Natural killer cell (primary cell): ENCODE measurements at regions not wholly inside any gene's neighbourhood (a gene's known extent, or its start where the extent isn't known, plus 50 kb on each side); places are given as distances from the start of the nearest gene placed in this dataset.

Source experiments
- ATAC-seq, 3 donors: fragments of 150-1000 bp in 2 of 3; fragments of 200-7000 bp in 1 of 3; cut with Tn5 transposase; 1 replicate in 1 of 3; 2 replicates in 2 of 3; pipeline ENCODE4 v1.10.0; 2021; ENCODE audit warnings: mild to moderate bottlenecking in 2 of 3, moderate library complexity in 2 of 3
- DNase-seq, 2 donors: peaks; one replicate each; pipeline versions ENCODE4 v3.0.0 to v3.0.0-alpha.2; 2013 to 2021; ENCODE audit warnings: mixed read lengths in 1 of 2
- H3K27ac ChIP-seq: one replicate; pipeline ENCODE4 v1.5.1; 2013; ENCODE audit warnings: mild to moderate bottlenecking, low read length
- H3K27me3 ChIP-seq: one replicate; pipeline ENCODE4 v1.6.1; 2013; ENCODE audit warnings: low read length; ENCODE audit not compliant: control insufficient read depth, insufficient read depth
- H3K36me3 ChIP-seq: one replicate; pipeline ENCODE4 v1.6.1; 2013; ENCODE audit warnings: low read length; ENCODE audit not compliant: control insufficient read depth, insufficient read depth
- H3K4me1 ChIP-seq: one replicate; pipeline ENCODE4 v1.6.1; 2013; ENCODE audit warnings: low read length; ENCODE audit not compliant: control insufficient read depth, insufficient read depth
- H3K4me3 ChIP-seq: one replicate; pipeline ENCODE4 v1.5.1; 2013; ENCODE audit warnings: low read length
- H3K9me3 ChIP-seq: one replicate; pipeline ENCODE4 v1.6.1; 2013; ENCODE audit warnings: low read length; ENCODE audit not compliant: control insufficient read depth, insufficient read depth
- H3K27ac Mint-ChIP-seq, 2 donors: one replicate each; pipeline ENCODE4 v1.8.0; 2022; ENCODE audit warnings: mild to moderate bottlenecking in 2 of 2, mixed read lengths in 2 of 2, moderate library complexity in 1 of 2
- H3K27me3 Mint-ChIP-seq, 2 donors: one replicate each; pipeline ENCODE4 v1.8.0; 2022; ENCODE audit warnings: low read depth in 2 of 2, mixed read lengths in 2 of 2
- H3K36me3 Mint-ChIP-seq: one replicate; pipeline ENCODE4 v1.8.0; 2022; ENCODE audit warnings: mixed read lengths
- H3K4me1 Mint-ChIP-seq, 2 donors: one replicate each; pipeline ENCODE4 v1.8.0; 2022; ENCODE audit warnings: mixed read lengths in 2 of 2
- H3K4me3 Mint-ChIP-seq: one replicate; pipeline ENCODE4 v1.8.0; 2022; ENCODE audit warnings: mild to moderate bottlenecking, moderate library complexity, mixed read lengths
- H3K9me3 Mint-ChIP-seq, 2 donors: one replicate each; pipeline ENCODE4 v1.8.0; 2022; ENCODE audit warnings: mixed read lengths in 2 of 2
- WGBS: methylation state at CpG from one replicate; pipeline ENCODE4 v1.1.7; 2013; ENCODE audit warnings: missing lambda C conversion rate; ENCODE audit not compliant: insufficient coverage; 5-methylcytosine and 5-hydroxymethylcytosine counted together
- intact Hi-C: fragments of 100-400 bp; cut with micrococcal nuclease; formaldehyde crosslinking; loops from one replicate; pipeline ENCODE4 v1.14.2; 2022
- TF ChIP-seq, protein P1 (sequence below): fragments of 200-600 bp; IDR thresholded peaks from one replicate; pipeline ENCODE4 v1.8.0; 2022; ENCODE audit warnings: antibody characterized with exemption

GRCh38 chr3:77917225-77917624 is 877.3 kb downstream of the ROBO2 start:
- WGBS = 40% methylated on average over 1 of the region's 2 CpGs
- H3K27ac Mint-ChIP-seq = no peak overlapping the region
- Histone ChIP-seq H3K27me3 (no peaks in the 10 kb centered on the region), H3K27ac (no peak overlapping the region), H3K4me1 (no peaks in the 10 kb centered on the region), H3K4me3 (no peak overlapping the region), H3K9me3 (peaks cover 10% of the 10 kb centered on the region), H3K36me3 (no peaks in the 10 kb centered on the region)
- no peaks in the 10 kb centered on the region for H3K36me3 Mint-ChIP-seq
- TF ChIP-seq, protein P1, sequence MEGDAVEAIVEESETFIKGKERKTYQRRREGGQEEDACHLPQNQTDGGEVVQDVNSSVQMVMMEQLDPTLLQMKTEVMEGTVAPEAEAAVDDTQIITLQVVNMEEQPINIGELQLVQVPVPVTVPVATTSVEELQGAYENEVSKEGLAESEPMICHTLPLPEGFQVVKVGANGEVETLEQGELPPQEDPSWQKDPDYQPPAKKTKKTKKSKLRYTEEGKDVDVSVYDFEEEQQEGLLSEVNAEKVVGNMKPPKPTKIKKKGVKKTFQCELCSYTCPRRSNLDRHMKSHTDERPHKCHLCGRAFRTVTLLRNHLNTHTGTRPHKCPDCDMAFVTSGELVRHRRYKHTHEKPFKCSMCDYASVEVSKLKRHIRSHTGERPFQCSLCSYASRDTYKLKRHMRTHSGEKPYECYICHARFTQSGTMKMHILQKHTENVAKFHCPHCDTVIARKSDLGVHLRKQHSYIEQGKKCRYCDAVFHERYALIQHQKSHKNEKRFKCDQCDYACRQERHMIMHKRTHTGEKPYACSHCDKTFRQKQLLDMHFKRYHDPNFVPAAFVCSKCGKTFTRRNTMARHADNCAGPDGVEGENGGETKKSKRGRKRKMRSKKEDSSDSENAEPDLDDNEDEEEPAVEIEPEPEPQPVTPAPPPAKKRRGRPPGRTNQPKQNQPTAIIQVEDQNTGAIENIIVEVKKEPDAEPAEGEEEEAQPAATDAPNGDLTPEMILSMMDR = no peak
- DNase-seq = no peak
- H3K4me3 Mint-ChIP-seq = no peak overlapping the region
- no peak for ATAC-seq
- intact Hi-C loops = no loop called here
- peaks cover 14 to 15% of the 10 kb centered on the region in 2 donors for H3K9me3 Mint-ChIP-seq
- no peaks in the 10 kb centered on the region for H3K27me3 Mint-ChIP-seq
- no peaks in the 10 kb centered on the region for H3K4me1 Mint-ChIP-seq

GRCh38 chr3:77919244-77919643 is 879.3 kb downstream of the ROBO2 start:
- Histone ChIP-seq H3K27ac (no peak overlapping the region), H3K27me3 (no peaks in the 10 kb centered on the region), H3K36me3 (no peaks in the 10 kb centered on the region), H3K4me3 (no peak overlapping the region), H3K4me1 (no peaks in the 10 kb centered on the region), H3K9me3 (peaks cover 10% of the 10 kb centered on the region)
- no peak for ATAC-seq
- H3K27me3 Mint-ChIP-seq = no peaks in the 10 kb centered on the region
- H3K4me1 Mint-ChIP-seq = no peaks in the 10 kb centered on the region
- peaks cover 15 to 16% of the 10 kb centered on the region in 2 donors for H3K9me3 Mint-ChIP-seq
- H3K4me3 Mint-ChIP-seq = no peak overlapping the region
- intact Hi-C loops = no loop called here
- H3K36me3 Mint-ChIP-seq = no peaks in the 10 kb centered on the region
- TF ChIP-seq, protein P1 = no peak
- H3K27ac Mint-ChIP-seq = no peak overlapping the region
- no peak for DNase-seq

GRCh38 chr3:77931255-77932009 is 891.5 kb downstream of the ROBO2 start:
- Mint-ChIP-seq H3K27ac (no peak overlapping the region), H3K4me3 (no peak overlapping the region), H3K36me3 (no peaks in the 10 kb centered on the region), H3K9me3 (peaks cover 7 to 15% of the 10 kb centered on the region in 2 donors), H3K4me1 (no peaks in the 10 kb centered on the region), H3K27me3 (no peaks in the 10 kb centered on the region)
- no peaks in the 10 kb centered on the region for H3K27me3 ChIP-seq
- ATAC-seq (no peak), DNase-seq (no peak)
- no peak overlapping the region for H3K4me3 ChIP-seq
- intact Hi-C loops = no loop called here
- H3K4me1 ChIP-seq = no peaks in the 10 kb centered on the region
- H3K27ac ChIP-seq = no peak overlapping the region
- no peaks in the 10 kb centered on the region for H3K36me3 ChIP-seq
- 79% methylated on average over 9 of the region's 9 CpGs for WGBS
- TF ChIP-seq, protein P1 = no peak
- H3K9me3 ChIP-seq = peaks cover 5% of the 10 kb centered on the region

DNA sequence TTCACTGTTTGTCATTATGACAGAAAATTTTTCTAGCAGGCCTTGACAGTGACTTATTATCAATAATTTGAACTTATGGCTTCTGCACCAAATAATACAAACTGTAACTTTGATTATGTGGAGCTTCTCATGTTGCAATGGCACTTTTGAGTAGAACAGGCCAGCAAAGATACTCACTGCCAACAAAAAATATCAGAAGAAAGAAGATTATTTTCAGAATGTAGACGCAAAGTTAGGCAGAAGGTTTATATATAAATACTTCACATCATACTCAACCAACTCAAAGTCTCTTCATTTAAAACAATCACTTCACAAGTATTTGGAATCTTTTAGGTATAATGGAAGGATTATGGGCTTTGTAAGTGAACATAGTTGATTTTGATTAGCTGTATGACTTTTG is 893.0 kb downstream of the ROBO2 start:
- TF ChIP-seq, protein P1 = no peak

More for the DNA sequence above, 893.0 kb downstream of the ROBO2 start:
- Histone ChIP-seq H3K27me3 (no peaks in the 10 kb centered on the region), H3K4me3 (no peak overlapping the region), H3K27ac (no peak overlapping the region), H3K4me1 (no peaks in the 10 kb centered on the region), H3K9me3 (peaks cover 5% of the 10 kb centered on the region), H3K36me3 (no peaks in the 10 kb centered on the region)
- Mint-ChIP-seq H3K27ac (no peak overlapping the region), H3K4me3 (no peak overlapping the region), H3K4me1 (no peaks in the 10 kb centered on the region), H3K36me3 (no peaks in the 10 kb centered on the region), H3K9me3 (peaks cover 4 to 19% of the 10 kb centered on the region in 2 donors), H3K27me3 (no peaks in the 10 kb centered on the region)
- DNase-seq (no peak), ATAC-seq (no peak)
- WGBS = no CpG with 5 or more reads among the region's 1 CpG
- intact Hi-C loops = no loop called here
